GM06990 (cell line): ENCODE measurements at regions not wholly inside any gene's neighbourhood (a gene's known extent, or its start where the extent isn't known, plus 50 kb on each side); places are given as distances from the start of the nearest gene placed in this dataset.

ENCODE experiments used
- DNase-seq: peaks from one replicate; pipeline ENCODE4 v3.0.0-alpha.2; 2011; ENCODE audit not compliant: insufficient read length; ENCODE audit errors: extremely low read depth
- H3K27me3 ChIP-seq: replicated peaks from 2 replicates; pipeline ENCODE4 v1.6.0; 2011; ENCODE audit warnings: low read length; ENCODE audit not compliant: control insufficient read depth, insufficient read depth
- H3K36me3 ChIP-seq: 2 replicates; pipeline ENCODE4 v1.5.1; 2011; ENCODE audit warnings: low read length; ENCODE audit not compliant: control insufficient read depth, insufficient read depth
- H3K4me3 ChIP-seq: replicated peaks from 2 replicates; pipeline ENCODE4 v1.5.1; 2011; ENCODE audit warnings: low read depth, mild to moderate bottlenecking, control low read depth, low read length
- TF ChIP-seq, protein P1 (sequence below): IDR thresholded peaks from 2 replicates; pipeline ENCODE4 v1.5.1; 2011; ENCODE audit warnings: low read length, control low read depth, mild to moderate bottlenecking, inconsistent platforms; ENCODE audit not compliant: insufficient read depth, poor library complexity, severe bottlenecking

DNA sequence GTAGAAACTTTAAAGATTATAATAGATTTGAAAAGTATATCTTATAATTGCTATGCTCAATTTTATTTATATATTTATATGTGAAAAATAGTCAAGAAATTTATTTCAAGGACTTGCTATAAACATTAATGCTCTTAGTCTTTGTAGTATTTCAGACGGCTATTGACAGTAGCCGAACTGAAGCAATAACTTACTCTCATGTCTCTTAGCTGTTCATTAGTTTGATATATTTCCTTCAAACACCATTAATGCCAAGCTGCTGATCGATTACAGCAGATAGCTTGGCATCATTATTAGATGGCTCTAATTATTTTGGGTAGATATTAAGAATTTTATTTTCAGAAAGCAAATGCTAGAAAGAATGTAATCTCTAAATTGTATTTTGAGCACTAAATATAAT, 1151.5 kb upstream of the SPRY2 start:
- Histone ChIP-seq H3K36me3 (no peaks in the 10 kb centered on the region), H3K27me3 (no peaks in the 10 kb centered on the region), H3K4me3 (no peak overlapping the region)
- DNase-seq, result no peak
- TF ChIP-seq, protein P1, sequence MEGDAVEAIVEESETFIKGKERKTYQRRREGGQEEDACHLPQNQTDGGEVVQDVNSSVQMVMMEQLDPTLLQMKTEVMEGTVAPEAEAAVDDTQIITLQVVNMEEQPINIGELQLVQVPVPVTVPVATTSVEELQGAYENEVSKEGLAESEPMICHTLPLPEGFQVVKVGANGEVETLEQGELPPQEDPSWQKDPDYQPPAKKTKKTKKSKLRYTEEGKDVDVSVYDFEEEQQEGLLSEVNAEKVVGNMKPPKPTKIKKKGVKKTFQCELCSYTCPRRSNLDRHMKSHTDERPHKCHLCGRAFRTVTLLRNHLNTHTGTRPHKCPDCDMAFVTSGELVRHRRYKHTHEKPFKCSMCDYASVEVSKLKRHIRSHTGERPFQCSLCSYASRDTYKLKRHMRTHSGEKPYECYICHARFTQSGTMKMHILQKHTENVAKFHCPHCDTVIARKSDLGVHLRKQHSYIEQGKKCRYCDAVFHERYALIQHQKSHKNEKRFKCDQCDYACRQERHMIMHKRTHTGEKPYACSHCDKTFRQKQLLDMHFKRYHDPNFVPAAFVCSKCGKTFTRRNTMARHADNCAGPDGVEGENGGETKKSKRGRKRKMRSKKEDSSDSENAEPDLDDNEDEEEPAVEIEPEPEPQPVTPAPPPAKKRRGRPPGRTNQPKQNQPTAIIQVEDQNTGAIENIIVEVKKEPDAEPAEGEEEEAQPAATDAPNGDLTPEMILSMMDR, result no peak

DNA sequence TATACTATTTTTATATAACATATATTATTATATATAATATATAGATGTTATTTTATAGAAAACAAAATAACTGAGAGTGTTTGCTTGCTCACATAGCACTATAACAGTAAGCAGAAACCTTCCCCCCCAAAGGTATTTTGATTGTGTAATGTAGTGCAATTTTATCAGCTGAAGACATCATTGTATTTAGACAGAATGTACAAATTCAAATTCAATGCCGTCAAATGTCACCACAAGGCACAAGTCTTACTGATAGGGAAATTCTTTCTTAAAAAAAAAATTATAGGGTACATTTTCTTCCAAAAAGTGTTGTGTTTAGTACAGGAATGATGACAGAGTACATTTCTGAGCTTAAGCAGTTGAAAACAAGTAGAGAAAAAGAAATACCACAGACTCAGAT, 1147.1 kb upstream of the SPRY2 start:
- Histone ChIP-seq H3K4me3 (no peak overlapping the region), H3K27me3 (no peaks in the 10 kb centered on the region), H3K36me3 (no peaks in the 10 kb centered on the region)
- DNase-seq, result no peak
- TF ChIP-seq, protein P1, result no peak

DNA sequence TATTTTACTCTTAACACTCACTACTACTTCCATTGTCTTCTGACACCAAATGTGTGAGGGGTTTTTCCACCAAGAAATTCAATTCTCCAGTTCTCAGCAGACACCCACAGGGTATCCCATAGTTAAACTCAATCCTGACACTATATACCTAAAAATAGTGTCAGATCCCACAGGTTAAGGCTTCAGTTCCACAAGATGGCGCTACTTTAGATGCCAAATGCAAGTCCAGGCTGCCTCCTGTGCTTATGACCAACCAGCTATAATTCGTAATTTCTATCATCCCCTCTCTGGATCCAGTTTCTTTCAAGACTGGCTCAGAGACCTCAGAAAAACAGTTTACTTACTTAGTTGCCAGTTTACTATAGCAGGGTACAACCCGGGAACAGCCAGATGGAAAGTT, 1146.2 kb upstream of the SPRY2 start:
- no peak for DNase-seq

DNA sequence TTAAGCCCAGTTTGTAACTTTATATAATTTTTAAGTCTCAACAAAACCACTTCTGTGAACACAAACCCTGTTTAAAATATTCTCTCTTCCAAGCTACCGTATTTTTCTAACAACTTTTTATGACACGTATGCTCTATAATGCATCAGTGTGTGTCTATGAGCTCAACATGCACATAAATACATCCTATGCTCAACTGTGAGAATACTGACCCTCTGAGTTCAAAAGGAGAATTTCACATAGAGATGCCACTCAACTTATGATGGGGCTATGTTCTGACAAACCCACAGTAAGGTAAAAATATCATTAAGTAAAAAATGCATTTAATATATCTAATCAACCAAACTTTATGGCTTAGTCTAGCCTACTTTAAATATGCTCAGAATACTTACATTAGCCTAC, 1139.7 kb upstream of the SPRY2 start:
- Histone ChIP-seq H3K4me3 (no peak overlapping the region), H3K36me3 (no peaks in the 10 kb centered on the region), H3K27me3 (no peaks in the 10 kb centered on the region)
- no peak for DNase-seq
- TF ChIP-seq, protein P1, result no peak

More for the DNA sequence above, 1146.2 kb upstream of the SPRY2 start:
- no peaks in the 10 kb centered on the region for H3K27me3 ChIP-seq
- no peak overlapping the region for H3K4me3 ChIP-seq
- TF ChIP-seq, protein P1, result no peak
- H3K36me3 ChIP-seq, result no peaks in the 10 kb centered on the region

DNA sequence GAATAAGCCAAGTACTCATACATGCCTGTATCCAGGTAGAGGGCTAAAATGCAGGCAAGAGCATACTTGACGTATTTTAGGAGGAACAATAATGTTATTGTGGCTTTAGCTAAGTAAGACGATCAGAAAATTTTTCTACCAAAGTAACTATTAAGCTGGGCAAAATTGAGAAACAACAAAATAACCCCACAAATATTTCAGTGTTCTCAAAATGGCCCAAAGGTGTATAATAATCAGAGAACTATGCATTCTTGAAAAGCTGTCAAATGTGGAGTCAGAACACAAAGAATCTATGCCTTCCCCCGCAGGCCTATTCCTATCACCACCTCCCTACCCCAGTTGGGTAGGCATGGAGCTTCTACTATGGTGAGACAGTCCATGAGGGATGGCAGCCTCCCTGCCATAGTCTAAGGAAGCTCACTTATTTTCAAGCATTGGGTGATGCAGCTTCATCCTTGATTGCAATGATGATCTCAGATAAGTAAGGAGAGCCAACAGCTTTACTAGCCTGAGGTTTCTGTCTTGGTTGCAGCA, 1132.5 kb upstream of the SPRY2 start:
- TF ChIP-seq, protein P1, result no peak
- Histone ChIP-seq H3K4me3 (no peak overlapping the region), H3K36me3 (no peaks in the 10 kb centered on the region), H3K27me3 (no peaks in the 10 kb centered on the region)
- no peak for DNase-seq

DNA sequence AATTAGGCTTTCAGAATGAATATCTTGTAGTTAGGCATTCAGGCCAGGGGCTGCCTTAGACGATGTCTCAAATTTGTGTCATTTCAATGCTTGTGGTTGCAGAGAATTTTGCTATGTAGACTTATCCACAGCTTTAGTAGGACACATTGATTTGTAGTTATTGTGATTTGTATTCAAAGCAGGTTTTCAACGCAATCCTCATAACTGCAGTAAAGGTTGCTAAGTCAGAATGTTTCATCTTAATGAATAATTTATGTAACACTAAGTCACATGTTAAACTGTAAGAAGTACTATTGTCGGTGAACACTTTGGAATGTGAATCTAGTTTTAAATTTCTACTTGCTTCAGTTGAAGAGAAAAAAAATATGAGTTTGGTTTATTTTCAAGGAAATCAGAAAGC, 1117.2 kb upstream of the SPRY2 start:
- no peak for DNase-seq
- Histone ChIP-seq H3K36me3 (no peaks in the 10 kb centered on the region), H3K27me3 (no peaks in the 10 kb centered on the region), H3K4me3 (no peak overlapping the region)
- TF ChIP-seq, protein P1, result no peak
